HG02588 (cell line): ENCODE measurements at regions not wholly inside any gene's neighbourhood (a gene's known extent, or its start where the extent isn't known, plus 50 kb on each side); places are given as distances from the start of the nearest gene placed in this dataset.

Source experiments
- ATAC-seq: cut with Tn5 transposase; IDR thresholded peaks from one replicate; pipeline ENCODE4 v1.9.1; 2021; ENCODE audit warnings: mild to moderate bottlenecking, moderate library complexity; ENCODE audit not compliant: unreplicated experiment

DNA sequence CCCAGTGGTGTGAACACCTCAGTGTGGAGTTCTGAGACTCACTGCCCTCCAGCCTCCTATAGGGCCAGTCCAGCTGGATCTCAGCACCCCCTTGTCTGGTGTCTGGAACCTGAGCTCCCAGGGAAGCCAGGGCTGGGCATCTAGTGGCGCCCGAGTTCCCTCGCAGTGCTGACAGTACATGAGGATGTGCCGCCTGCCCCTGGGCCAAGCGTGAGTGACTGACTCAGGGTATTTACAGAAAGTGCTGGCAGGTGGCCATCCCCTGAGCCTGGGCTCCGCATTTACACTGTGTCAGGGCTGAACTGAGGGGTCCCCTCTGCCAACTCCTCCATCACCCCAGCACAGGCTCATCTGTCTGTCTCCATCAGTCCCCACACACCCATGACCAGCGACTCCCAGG lies 185.3 kb downstream of the BRD1 start:
- ATAC-seq = no peak

DNA sequence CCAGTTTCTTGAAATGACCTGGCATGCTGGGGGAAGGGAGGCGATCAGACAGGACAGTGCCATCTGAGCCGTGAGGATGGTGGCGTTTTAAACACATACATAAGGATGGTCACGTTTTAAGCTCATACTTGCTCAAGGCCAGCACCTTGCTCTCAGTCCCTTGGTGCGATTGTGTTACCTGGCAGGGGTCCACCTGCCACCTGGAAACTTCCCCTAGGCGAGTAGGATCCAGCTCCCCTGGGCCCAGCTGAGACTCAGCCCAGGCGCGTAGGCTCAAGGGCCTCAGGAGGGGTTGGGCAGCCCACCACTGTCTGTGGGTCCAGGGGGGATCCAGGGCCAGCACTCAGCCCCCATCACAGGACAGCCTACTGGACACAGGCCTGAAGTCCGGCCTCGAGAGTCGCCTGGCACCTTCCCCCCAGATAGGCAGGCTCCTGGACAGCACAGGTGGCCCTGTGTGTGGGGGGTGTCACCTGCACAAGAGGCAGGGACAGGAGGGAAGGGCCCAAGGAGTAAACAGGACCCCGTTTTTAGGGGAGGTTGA lies 185.8 kb downstream of the BRD1 start:
- ATAC-seq = no peak

DNA sequence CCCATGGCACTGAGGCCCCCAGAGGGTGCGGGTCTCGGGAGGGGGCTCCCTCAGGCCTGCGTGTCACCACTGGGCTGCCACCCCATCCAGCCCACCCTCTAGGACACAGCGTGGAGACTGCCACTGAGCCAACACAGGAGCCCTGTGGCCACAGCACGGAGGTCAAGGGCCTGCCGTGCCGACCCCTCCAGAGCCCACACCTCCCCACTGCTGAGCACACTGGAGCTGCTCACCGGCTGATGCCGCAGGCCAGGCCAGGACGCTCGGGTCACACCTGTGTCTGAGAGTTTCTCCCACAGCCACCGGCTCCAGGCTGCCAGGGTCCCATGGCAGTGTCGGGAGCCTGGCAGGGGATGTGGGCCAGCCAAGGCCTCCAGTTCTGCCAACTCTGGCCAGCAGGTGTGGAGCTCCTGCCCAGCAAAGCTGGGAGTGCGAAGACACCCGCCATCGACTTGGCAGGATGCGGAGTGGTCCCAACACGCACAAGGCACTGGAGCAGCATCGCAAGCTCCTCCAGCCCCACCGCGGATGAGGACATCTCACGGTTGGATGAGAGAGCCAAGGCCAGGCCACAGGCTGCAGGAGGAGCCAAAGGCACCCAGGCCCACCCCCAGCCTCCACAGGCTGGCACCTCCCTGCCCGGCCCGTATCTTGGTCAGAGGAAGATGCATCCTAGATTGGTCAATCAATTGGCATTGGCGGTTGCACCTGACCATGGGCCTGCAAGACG lies 187.1 kb downstream of the BRD1 start:
- no peak for ATAC-seq

DNA sequence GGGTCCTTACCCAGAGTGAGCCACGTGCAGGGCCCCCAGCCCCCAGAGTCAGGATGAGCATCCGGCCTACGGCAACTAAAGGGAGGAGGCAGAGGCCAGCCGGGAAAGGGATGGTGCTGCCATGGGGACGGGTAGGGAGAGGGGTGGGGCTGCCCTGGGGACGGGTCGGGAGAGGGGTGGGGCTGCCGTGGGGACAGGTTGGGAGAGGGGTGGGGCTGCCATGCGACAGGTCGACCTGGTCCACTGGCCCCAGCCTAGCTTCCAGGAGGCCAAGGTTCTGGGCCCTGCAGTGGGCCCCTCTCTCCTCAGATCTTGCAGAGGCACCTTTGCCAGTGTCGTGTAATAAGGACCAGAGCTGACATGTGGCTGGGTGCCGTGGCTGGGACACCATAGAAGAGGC lies 187.7 kb downstream of the BRD1 start:
- ATAC-seq = no peak

DNA sequence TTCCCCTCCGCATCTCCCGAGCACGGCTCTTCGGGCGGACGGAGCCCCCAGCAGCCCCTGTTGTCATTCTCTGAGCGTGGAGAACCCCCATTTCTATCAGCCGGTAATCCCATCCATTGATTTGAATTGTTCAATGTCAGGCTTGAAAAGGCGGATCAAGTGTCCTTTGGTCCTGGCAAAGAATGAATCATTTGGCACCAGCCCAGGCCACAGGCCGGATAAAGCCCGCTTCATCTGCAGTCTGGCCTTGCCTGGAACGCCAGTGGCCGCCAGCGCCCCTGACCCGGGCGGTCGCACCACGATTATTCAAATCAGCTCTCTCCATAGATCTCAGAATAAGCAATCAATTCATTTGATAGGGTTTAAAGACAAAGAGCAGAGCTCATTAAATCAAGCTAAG lies 188.9 kb downstream of the BRD1 start:
- no peak for ATAC-seq

DNA sequence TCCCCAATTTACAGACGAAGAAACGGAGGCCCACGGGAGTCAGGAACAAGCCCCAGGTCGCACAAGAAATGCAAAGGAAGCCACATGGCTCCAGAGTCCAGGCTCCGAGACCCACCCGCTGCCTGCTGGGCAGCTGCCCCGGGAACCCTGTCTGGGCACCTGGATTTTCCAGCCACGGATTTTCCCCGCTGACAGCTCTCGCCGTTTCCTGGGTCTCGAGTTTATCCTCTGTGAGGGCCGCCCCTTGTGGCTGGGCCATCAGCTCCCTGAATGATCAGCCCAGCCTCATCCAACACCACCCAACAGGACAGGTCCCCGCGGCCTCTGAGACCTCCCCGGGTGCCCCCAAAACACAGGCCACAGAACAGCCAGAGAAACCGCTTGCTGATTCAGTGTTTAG lies 189.7 kb downstream of the BRD1 start:
- ATAC-seq = no peak

DNA sequence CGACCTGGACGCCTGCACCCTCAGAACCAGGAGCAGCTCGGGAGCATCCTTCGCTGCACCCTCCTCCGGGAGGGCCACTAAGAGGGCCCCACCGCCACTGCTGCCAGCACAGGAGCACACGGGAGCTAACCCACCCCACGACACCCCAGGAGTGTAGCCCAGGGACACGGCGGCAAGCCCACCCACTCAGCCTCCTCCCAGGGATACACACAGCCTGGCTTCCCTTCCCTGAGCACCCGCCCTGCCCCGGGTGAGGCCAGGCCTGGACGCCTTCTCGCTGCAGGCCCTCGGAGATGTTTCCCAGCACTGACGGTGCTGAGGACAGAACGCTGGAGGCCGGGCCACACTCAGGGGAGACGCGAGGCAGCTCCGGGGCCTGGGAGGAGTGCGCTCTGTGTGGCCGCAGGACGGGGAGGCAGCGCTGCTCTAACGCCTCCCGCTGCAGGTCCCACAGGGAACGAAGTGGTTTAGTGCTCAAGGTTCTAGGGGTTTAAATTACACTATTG lies 190.4 kb downstream of the BRD1 start:
- ATAC-seq = no peak

DNA sequence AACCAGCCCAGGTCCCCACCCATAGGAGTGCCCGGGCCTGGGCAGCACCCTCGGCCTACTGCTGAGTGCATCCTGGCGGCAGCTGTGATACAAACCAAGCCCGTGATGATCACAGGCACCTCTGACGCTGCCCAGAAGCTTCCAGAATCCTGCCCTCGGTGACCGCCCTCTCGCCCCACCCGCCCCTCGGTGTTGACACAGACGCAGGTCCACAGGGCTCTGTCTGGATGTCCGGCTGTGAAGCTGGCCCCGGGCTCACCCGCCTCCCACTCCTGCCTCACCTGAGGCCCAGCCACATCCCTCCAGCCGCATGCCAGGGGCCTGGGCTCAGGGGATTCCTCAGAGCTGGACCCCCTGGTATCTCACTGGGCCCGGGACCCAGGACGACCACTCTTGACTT lies 191.0 kb downstream of the BRD1 start:
- ATAC-seq = no peak

DNA sequence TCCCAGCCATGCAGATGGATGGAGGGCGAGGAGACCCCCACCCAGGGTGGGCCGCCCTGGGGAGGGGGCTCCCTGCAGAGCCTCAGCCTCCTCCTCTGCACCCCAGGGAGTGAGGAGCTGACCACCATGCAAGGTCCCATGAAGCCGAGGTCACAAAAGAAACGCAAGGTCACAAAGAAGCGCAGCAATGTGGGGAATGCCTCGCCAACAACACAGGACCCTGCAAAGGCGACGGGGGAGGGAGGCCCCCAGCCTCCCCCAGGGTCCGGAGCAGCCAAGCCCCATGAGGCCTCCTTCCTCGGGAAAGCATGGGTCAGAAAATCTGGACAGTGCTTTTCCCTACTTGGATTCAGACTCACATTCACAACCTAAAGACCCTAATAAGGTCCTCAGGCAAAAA lies 191.5 kb downstream of the BRD1 start:
- no peak for ATAC-seq

DNA sequence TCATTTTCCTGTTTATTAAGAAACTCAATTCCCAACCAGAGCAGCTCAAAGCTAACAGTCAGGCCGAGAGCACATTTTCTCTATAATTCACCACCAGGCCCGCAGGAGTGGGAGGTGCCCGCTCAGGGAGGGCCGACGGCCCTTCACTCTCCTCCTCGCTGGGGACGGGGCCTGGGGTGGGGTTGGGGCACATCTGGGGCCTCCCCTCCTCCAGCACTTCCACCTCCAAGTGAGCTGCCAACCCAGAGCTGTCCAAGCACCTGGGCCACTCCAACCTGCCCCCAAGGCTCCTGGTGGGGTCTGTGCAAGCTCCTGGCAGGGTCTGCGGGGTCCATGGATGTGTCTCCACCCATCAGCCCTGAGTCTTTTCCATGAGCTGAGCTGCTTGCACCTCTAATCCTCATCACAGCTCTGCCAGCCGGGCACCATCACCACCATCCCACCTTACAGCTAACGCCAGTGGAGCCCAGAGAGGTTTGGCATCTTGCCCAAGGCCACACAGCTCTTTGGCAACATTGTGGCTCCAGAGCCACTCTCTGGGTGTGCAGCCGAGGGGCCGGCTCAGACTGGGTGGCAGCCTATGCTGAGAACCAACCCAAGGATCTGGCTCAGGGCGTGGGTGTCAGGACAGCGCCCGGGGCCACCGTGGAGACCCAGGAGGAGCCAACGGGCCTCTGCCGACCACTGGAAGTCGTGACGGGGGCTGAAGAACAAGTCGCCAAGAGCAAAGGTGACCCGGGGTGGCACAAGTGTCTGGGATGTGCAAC lies 193.5 kb downstream of the BRD1 start:
- no peak for ATAC-seq

DNA sequence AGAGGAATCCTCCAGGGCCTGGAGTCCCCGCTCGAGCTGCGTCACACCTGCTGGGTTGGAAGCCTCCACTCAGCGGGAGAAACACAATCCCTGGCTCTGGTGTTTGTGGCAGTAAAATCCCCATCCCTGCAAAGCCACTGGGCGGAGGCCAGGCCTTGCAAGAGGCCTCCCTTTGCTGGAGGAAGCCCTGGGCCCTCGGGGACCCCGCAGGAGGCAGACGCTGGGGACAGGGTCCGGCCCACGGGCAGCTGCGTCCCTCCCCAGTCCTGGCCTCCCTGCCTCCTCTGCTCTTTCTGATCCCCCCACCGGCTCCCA lies 194.7 kb downstream of the BRD1 start:
- no peak for ATAC-seq

DNA sequence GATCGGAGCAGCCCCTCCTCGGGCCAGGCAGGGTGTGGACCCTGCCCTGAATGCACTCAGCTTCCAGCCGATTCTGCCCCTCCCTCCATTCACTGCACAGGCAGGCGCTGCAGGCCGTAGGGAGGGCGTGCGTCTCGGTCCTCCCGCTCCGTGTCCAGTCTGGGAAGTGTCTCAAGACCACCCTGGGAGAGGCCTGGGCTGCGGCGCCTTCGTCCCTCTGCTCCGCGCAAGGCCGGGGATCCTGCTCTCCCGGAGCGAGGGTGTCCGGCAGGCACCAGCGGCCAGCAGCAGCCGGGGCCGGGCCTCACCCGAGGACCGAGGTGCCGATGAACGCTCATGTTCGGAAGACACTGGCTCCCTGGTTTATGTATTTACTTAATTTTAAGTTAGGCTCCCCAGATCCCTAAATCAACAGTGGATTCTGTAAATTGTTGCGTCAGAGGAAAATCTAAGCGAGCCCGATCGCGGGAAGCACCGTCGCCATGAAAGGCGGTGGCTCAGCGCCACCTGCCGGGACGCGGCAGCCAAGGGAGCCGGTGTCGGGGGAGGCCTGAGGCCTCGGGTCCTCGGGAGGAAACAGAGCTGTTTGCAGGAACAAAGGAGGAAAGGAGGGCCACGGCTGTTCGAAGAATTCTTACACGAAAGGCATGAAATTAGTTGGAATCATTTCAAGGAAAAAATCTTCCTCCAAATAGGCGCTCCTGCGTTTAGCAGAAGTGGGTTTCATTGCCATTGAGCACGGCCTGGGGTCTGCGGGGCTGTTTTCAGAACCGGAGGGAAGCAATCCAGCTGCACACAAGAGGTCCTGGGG lies 195.3 kb downstream of the BRD1 start:
- ATAC-seq = no peak

DNA sequence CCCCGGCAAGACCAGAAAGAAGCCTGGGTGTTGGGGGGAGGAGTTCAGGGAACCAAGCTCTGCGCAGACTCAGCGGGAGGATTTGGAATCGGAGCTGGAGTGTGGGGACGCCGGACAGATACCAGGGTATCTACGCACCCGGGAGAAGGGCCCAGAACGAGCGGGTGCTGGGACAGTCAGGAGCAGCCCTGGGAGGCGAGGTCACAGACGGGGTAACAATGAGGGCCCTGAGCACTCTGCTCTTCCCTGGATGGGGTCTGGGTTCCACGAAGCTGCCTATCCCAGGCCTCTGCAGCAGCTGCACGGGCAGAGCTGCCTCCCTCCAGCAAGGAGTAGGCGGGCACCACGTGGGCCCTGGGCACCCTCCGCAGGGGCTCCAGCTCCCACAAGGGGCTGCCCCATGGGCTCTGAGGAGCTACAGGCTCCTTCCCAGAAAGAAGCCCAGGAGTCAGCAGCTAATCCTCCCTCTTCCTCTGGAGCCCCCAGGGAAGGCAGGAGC lies 197.2 kb downstream of the BRD1 start:
- ATAC-seq = no peak

DNA sequence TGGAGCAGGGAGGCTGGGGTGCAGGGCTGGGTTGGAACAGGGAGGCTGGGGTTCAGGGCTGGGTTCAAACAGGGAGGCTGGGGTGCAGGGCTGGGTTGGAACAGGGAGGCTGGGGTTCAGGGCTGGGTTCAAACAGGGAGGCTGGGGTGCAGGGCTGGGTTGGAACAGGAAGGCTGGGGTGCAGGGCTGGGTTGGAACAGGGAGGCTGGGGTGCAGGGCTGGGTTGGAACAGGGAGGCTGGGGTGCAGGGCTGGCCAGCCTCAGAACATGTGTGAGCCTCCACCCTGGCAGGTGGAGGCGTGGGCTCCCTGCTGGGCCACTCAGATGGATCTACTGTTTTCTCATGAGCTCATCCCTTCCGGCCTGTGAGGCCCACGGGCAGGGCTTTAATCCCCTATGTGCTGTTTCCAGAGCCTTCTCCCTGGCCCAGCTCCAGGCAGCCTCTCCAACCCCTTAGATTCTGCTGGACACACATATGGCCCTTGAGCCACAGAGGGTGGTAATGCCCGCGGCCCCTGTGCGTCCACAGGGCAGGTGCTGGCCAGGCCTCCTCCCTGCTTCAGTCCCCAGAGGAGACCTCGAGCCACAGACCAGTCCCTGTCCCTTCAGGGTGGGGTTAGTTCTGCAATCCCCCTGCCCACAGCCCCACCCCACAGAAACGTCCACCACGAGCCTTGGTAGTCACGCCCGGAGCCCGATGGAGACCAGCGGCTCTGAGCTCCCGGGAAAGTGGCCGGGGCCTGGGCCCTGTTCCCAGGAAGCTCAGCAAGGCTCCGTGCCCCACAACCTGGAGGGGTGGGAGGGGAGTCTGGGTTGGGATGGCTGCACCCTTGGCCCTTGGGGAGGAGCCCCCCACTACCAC lies 197.9 kb downstream of the BRD1 start:
- no peak for ATAC-seq

DNA sequence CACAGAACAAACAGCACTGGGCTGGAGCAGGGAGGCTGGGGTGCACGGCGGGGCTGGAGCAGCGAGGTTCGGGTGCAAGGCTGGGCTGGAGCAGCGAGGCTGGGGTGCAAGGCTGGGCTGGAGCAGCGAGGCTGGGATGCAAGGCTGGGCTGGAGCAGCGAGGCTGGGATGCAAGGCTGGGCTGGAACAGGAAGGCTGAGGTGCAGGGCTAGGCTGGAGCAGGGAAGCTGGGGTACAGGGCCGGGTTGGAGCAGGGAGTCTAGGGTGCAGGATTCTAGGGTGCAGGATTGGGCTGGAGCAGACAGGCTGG lies 198.5 kb downstream of the BRD1 start:
- no peak for ATAC-seq

DNA sequence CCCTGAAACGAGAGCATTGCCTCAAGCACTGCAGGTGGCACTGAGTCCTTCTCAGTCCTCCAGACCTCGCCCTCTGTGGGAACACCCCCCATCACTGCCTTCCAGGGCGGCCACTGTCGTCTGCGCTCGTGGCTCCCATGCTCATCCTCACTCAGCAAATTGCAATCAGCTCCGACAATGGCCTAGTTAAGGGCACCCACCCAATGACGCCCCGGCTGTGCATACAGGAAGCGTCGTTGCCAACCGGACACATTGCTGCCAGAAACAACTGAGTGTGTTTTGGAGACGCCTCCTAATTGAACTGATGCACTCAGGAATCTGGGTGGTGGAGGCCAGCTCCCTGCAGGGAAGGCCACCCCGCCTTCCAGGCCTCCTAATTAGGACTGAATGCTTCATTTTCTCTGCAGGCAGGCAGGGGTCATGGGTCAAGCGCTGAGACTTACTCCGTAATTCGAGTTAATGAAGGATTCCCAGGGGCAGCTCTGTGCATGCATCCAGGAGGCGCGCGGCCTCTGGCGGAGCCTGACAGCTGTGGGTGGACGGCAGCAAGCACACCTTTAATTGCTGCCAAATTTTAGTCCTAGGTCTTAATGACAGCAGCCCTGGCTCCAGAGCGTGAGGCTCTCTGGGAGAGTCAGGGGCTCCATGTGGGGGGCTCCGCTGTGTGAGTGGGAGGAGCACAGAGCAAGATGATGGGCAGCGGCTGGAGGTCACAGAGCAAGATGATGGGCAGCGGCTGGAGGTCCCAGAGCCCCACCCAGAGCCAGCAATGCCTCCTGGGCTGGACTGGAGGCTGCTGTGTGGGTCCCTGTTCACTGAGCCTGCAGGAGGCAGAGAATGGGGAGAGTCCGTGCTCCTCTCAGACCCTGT lies 199.0 kb downstream of the BRD1 start:
- ATAC-seq = no peak

DNA sequence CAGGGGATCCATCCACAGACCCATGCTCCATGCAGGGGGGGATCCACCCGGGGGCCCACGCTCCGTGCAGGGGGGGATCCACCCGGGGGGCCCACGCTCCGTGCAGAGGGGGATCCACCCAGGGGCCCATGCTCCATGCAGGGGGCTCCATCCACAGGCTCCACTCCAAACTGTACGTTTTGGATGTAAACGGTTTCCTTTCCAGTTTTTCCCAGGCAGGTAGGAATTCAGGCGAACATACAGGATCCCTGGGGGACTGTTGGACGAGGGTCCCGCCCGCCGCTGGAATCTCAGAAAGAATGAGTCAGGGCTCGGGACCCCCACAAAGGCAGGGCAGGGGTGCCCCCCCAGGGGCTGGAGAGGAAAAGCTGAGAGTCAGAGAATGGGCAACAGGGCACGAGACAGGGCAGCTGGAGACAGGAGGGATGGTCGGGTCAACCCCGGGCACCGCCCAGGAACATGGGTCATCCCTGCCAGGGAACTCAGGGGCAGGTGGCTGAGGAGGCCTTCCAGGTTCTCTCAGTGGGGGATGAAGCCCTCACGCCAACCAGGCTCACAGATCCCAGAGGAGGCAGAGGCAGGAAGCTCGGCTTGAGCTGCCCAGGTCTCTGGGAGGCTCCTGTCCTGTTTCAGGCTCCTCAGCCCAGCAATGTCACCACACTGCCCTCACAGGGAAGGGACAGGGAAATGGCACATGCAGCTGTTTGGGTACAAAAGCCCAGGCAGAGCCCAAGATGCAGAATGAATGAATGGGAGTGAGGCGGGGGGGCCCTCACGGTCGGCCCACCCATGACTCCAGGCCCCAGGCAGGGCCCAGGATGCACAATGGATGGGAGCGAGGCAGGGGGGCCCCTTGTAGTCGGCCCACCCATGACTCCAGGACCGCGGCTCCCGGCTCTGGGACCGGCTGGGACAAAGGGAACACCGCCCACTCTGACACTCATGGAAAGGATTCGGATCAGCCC lies 200.2 kb downstream of the BRD1 start:
- ATAC-seq = no peak
